MM.1S (cell line): ENCODE measurements at regions not wholly inside any gene's neighbourhood (a gene's known extent, or its start where the extent isn't known, plus 50 kb on each side); places are given as distances from the start of the nearest gene placed in this dataset.

ENCODE experiments used
- DNase-seq: peaks from one replicate; pipeline ENCODE4 v3.0.0-alpha.2; 2015
- H2AFZ ChIP-seq: fragments of 300-600 bp; sonication (generic); 2 replicates; pipeline ENCODE4 v1.6.0; 2016; ENCODE audit warnings: antibody characterized with exemption, low read length
- H3F3A ChIP-seq: fragments of 300-600 bp; sonication (generic); 2 replicates; pipeline ENCODE4 v1.6.1; 2016; ENCODE audit warnings: mild to moderate bottlenecking, antibody characterized with exemption, low read length, moderate library complexity, mixed read lengths; ENCODE audit not compliant: insufficient read depth
- H3K27ac ChIP-seq: fragments of 300-600 bp; sonication (generic); 2 replicates; pipeline ENCODE4 v1.5.1; 2016; ENCODE audit warnings: mild to moderate bottlenecking, low read length
- H3K27me3 ChIP-seq: fragments of 300-600 bp; sonication (generic); replicated peaks from 2 replicates; pipeline ENCODE4 v1.6.0; 2016; ENCODE audit warnings: low read length; ENCODE audit not compliant: insufficient read depth
- H3K36me3 ChIP-seq: fragments of 300-600 bp; sonication (generic); replicated peaks from 2 replicates; pipeline ENCODE4 v1.6.1; 2016; ENCODE audit warnings: mild to moderate bottlenecking, low read length, mixed read lengths; ENCODE audit not compliant: insufficient read depth
- H3K4me1 ChIP-seq: fragments of 300-600 bp; sonication (generic); 2 replicates; pipeline ENCODE4 v1.6.1; 2016; ENCODE audit warnings: low read length, mixed read lengths
- H3K4me2 ChIP-seq: fragments of 300-600 bp; sonication (generic); 2 replicates; pipeline ENCODE4 v1.6.0; 2016; ENCODE audit warnings: low read depth, low read length
- H3K4me3 ChIP-seq: fragments of 300-600 bp; sonication (generic); 2 replicates; pipeline ENCODE4 v1.5.1; 2016; ENCODE audit warnings: low read length, mixed read lengths
- H3K79me2 ChIP-seq: fragments of 300-600 bp; sonication (generic); 2 replicates; pipeline ENCODE4 v1.6.1; 2016; ENCODE audit warnings: mixed run types, low read length, mixed read lengths
- H3K9ac ChIP-seq: fragments of 300-600 bp; sonication (generic); 2 replicates; pipeline ENCODE4 v1.6.1; 2016; ENCODE audit warnings: low read length, mixed read lengths
- H3K9me2 ChIP-seq: fragments of 300-600 bp; sonication (generic); replicated peaks from 2 replicates; pipeline ENCODE4 v1.6.1; 2016; ENCODE audit warnings: mild to moderate bottlenecking, low read length, mixed read lengths; ENCODE audit not compliant: insufficient read depth
- H3K9me3 ChIP-seq: fragments of 300-600 bp; sonication (generic); replicated peaks from 2 replicates; pipeline ENCODE4 v1.6.1; 2016; ENCODE audit warnings: mild to moderate bottlenecking, low read length, mixed read lengths; ENCODE audit not compliant: insufficient read depth
- H4K20me1 ChIP-seq: fragments of 300-600 bp; sonication (generic); 2 replicates; pipeline ENCODE4 v1.6.1; 2016; ENCODE audit warnings: mild to moderate bottlenecking, low read length, moderate library complexity, mixed read lengths; ENCODE audit not compliant: insufficient read depth
- EZH2 ChIP-seq: fragments of 300-600 bp; sonication (generic); optimal IDR thresholded peaks from 2 replicates; pipeline ENCODE3; 2017; ENCODE audit warnings: low read depth, mild to moderate bottlenecking, antibody characterized with exemption, low read length, mixed read lengths
- EZH2phosphoT487 ChIP-seq: fragments of 300-600 bp; sonication (generic); IDR thresholded peaks from 2 replicates; pipeline ENCODE4 v1.6.1; 2018; ENCODE audit warnings: antibody characterized with exemption, low read length
- TF ChIP-seq, protein P1 (sequence below): fragments of 300-600 bp; sonication (generic); IDR thresholded peaks from 2 replicates; pipeline ENCODE4 v1.5.1; 2016; ENCODE audit warnings: antibody characterized with exemption, low read length, mixed read lengths

DNA sequence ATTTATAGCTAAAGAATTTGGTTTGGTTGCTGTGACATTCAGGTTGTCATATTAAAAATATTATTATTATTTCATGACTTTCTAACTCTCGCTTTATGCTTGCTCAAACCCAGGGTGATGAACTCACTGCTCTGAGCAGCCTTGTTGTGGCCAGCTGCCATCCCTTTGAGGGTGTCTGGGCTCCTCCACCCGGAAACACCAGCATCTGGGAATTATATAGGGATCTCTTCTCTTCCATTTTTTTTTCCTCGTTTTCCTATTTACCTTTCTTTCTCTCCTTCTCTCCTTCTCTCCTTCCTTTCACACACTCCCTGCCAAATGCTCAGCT is 355.8 kb upstream of the SMARCA2 start:
- H2AFZ ChIP-seq, result no peak overlapping the region
- H3K9me2 ChIP-seq, result no peaks in the 10 kb centered on the region
- no peaks in the 10 kb centered on the region for H3K27me3 ChIP-seq
- H3K27ac ChIP-seq, result no peak overlapping the region
- no peaks in the 10 kb centered on the region for H3K4me1 ChIP-seq
- H3K36me3 ChIP-seq, result no peaks in the 10 kb centered on the region
- TF ChIP-seq, protein P1, sequence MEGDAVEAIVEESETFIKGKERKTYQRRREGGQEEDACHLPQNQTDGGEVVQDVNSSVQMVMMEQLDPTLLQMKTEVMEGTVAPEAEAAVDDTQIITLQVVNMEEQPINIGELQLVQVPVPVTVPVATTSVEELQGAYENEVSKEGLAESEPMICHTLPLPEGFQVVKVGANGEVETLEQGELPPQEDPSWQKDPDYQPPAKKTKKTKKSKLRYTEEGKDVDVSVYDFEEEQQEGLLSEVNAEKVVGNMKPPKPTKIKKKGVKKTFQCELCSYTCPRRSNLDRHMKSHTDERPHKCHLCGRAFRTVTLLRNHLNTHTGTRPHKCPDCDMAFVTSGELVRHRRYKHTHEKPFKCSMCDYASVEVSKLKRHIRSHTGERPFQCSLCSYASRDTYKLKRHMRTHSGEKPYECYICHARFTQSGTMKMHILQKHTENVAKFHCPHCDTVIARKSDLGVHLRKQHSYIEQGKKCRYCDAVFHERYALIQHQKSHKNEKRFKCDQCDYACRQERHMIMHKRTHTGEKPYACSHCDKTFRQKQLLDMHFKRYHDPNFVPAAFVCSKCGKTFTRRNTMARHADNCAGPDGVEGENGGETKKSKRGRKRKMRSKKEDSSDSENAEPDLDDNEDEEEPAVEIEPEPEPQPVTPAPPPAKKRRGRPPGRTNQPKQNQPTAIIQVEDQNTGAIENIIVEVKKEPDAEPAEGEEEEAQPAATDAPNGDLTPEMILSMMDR, result no peak
- no peak for TF ChIP-seq EZH2phosphoT487
- TF ChIP-seq EZH2, result no peak
- no peak overlapping the region for H3K4me3 ChIP-seq
- no peaks in the 10 kb centered on the region for H3K9me3 ChIP-seq
- H3F3A ChIP-seq, result no peaks in the 10 kb centered on the region
- H4K20me1 ChIP-seq, result no peaks in the 10 kb centered on the region
- no peak overlapping the region for H3K4me2 ChIP-seq
- H3K79me2 ChIP-seq, result no peaks in the 10 kb centered on the region
- no peak overlapping the region for H3K9ac ChIP-seq
- DNase-seq, result no peak

DNA sequence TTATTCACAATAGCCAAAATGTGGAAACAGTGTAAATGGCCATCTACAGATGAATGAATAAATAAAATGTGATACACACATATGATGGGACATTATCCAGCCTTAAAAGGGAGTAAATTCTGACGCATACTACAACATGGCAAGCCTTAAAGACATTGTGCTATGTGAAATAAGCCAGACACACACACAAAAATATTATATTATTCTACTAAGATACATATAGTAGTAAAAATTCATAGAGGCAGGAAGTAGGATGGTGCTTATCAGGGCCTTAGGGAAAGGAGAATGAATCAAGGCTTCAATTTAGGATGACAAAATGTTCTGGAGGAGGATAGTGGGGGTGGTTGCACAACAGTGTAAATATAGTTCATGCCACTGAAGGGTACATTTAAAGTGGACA is 346.7 kb upstream of the SMARCA2 start:
- Histone ChIP-seq H3F3A (no peaks in the 10 kb centered on the region), H3K27me3 (no peaks in the 10 kb centered on the region), H3K79me2 (no peaks in the 10 kb centered on the region), H3K9me2 (no peaks in the 10 kb centered on the region), H3K36me3 (no peaks in the 10 kb centered on the region), H3K4me1 (no peaks in the 10 kb centered on the region), H3K9ac (no peak overlapping the region), H3K4me3 (no peak overlapping the region), H4K20me1 (no peaks in the 10 kb centered on the region), H3K9me3 (no peaks in the 10 kb centered on the region), H3K27ac (no peak overlapping the region), H2AFZ (no peak overlapping the region), H3K4me2 (no peak overlapping the region)
- TF ChIP-seq EZH2phosphoT487, result no peak
- TF ChIP-seq, protein P1, result no peak
- TF ChIP-seq EZH2, result no peak
- DNase-seq, result no peak

DNA sequence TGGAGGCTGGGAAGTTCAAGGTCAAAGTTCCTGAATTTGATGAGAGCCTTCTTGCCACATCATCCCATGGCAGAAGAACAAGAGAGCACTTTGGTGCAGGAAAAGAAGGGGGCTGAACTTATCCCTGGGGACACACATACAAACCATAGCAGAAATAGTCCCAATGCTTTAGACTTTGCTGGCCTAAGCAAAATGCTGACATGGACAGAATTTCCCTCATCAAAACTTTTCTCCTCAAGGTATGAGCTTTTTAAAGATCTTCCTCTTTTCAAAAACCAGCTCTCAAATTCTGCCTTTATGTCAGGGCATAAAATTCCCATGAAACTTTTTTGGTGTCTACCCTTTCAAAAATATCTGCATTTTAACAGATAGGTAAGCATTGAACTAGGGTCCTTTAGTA is 341.8 kb upstream of the SMARCA2 start:
- H3K79me2 ChIP-seq, result no peaks in the 10 kb centered on the region
- H4K20me1 ChIP-seq, result no peaks in the 10 kb centered on the region
- no peaks in the 10 kb centered on the region for H3K9me3 ChIP-seq
- DNase-seq, result no peak
- TF ChIP-seq EZH2 (no peak), EZH2phosphoT487 (no peak)
- TF ChIP-seq, protein P1, result no peak
- no peaks in the 10 kb centered on the region for H3K4me1 ChIP-seq
- H3K4me3 ChIP-seq, result no peak overlapping the region
- H2AFZ ChIP-seq, result no peak overlapping the region
- no peak overlapping the region for H3K9ac ChIP-seq
- H3K9me2 ChIP-seq, result no peaks in the 10 kb centered on the region
- no peaks in the 10 kb centered on the region for H3F3A ChIP-seq
- H3K36me3 ChIP-seq, result no peaks in the 10 kb centered on the region
- H3K27ac ChIP-seq, result no peak overlapping the region
- no peaks in the 10 kb centered on the region for H3K27me3 ChIP-seq
- H3K4me2 ChIP-seq, result no peak overlapping the region
